Activated CD8-positive, alpha-beta memory T cell treated with anti-CD3 and anti-CD28 coated beads for 24 hours (primary cell): ENCODE measurements at regions not wholly inside any gene's neighbourhood (a gene's known extent, or its start where the extent isn't known, plus 50 kb on each side); places are given as distances from the start of the nearest gene placed in this dataset.
"Not testable (repeated sequence)": the region's sequence is repeated elsewhere in the genome, so short reads cannot be mapped to it uniquely, and the experiment has no call there.

Experiments used
- DNase-seq: peaks from one replicate; pipeline ENCODE4 v3.0.0-alpha.2; 2020

DNA sequence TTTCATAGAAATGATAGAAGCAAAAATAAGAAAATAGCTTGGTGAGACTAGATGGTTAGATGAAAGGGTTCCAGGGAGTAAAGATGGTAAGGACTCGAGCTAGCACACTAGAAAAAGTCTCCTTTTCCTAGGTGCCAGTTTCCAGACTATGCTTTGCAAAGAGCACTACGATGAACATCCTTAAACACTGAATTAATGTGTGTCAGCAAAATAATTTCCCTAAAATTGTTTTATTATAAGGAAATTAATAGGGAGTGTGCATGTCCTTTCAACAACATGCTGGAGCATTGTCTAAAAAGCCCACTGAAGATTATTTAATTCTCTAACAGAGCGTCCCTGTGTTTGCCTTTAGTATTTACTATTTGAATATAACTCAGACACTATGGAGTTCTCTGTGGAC lies 107.4 kb upstream of the NDUFV2 start:
- DNase-seq = no peak

DNA sequence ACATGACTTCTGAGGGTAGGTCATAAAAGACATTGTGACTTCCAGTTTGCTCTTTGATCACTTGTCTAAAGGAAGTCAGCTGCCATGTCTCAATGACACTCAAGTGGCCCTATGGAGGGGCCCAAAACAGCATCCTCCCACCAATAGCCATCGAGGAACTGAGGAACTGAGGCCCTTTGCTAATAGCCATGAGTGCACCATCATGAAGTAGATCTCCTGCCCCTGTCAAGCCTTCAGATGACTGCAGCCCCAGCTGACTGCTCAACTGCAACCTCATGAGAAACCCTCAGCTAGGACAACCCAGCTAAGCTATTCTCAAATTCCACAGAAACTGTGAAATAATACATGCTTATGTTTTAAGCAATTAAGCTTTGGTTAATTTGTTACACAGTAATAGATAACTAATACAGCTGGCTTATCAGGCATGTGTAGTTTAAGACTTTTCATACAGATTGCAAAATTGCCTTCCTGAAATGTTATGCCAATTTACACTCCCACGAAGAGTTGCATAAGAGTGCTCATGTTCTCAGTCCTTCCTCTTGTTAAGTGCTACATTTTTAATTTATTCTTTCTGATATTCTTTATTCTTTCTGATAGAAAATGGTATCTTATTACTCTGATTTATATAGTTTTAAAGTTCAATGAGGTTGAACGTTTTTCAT lies 105.6 kb upstream of the NDUFV2 start:
- DNase-seq = no peak

DNA sequence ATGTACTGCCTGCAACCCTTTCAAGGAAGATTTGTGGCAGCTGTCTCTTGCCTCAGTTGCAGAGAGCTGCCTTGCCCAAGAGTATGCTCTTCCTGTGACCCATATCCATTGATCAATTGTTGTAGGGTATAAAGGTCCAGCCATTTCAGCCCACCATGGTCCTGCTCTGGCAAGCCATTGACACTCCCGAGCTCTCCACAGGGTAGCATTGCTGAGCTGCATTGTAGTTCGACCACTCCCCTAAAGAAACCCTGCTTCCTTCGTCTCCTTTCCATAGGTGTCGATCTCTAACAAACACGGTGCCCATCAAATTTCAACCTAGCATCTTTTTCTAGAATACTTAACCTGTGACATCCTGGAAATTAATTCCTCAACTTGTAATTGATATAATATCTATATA lies 104.9 kb upstream of the NDUFV2 start:
- DNase-seq = no peak

DNA sequence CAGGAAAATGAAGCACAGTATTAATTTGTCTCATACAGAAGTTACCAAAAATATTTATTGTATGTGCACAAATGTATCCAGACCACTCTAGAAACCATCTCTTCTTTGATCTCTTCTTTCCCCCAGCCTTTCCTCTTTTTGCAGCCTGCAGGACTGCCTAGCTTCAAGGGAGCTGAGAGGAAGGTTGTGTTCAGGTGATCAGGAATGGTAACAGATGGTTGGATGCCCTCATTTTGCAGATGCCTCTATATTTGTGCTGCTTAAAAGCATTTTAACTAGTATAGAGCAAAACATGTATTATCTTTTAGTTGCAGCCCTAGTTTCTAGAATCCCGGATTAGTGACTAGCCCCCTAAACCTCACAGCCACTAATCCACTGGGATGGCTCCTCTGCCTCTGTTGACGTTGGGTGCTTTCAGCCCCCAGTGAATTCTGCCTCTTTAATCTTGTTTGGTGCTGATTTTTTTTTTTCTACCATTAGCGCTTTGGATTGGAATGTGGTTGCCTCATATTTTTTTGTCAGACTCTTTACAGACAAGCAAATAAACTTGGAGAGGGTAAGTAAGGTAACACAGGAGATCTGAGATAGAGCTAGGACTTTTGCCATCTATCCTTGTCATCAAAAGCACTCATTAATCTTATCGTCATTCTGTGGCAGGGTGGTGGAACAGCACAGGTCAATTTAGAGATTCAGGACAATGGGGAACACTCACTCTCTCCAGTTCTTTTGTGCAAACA lies 103.8 kb upstream of the NDUFV2 start:
- DNase-seq = no peak

DNA sequence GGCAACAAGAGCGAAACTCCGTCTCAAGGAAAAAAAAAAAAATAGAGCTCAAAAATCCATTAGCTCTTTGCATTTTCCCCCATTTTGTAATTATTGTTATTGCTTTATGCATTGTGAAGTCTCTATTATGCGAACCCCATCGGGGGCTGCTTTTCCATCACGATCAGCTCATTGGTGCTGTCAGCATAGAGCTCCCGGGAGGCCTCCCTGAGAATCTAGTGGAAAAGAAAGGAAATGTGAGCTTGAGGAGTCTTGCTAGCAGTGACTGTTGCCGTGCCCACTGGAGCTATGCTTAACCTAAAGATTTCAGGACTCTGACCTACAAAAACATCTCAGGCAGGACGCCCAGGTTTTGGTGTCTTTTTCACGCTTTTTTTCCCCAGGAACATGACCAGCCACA lies 102.6 kb upstream of the NDUFV2 start:
- DNase-seq = no peak

DNA sequence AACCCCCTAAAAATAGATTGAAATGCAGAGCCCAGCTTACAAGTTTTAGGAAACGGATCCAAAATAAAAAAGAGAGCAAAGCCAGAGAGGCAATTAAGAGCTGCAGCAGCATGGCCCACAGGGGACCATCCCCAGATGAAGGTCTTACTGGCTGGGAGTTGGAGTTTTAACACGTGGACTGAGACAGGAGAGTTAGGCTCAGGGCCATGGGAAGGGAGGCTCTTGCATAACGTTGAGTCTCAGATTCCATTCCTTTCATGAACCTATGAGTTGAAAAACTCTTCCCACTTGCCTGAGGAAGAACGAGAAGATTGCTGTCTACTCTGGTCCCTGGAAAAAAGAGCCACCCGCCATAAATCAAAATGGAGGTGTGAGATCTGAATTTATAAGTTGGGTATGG lies 101.8 kb upstream of the NDUFV2 start:
- DNase-seq = no peak

DNA sequence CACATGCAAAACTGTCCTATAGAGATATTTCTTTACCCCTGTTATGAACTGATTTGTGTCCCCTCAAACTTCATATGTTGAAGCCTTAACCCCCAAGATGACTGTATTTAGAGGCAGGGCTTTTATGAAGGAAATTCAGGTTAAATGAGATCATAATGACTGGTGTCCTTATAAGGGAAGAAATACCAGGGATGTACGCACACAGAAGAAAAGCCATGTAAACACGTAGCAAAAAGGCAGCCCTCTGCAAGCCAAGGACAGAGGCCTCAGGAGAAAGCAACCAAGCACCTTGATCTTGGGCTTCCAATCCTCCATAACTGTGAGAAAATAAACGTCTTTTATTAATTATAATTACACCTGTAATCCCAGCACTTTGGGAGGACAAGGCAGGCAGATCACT lies 101.3 kb upstream of the NDUFV2 start:
- no peak for DNase-seq

DNA sequence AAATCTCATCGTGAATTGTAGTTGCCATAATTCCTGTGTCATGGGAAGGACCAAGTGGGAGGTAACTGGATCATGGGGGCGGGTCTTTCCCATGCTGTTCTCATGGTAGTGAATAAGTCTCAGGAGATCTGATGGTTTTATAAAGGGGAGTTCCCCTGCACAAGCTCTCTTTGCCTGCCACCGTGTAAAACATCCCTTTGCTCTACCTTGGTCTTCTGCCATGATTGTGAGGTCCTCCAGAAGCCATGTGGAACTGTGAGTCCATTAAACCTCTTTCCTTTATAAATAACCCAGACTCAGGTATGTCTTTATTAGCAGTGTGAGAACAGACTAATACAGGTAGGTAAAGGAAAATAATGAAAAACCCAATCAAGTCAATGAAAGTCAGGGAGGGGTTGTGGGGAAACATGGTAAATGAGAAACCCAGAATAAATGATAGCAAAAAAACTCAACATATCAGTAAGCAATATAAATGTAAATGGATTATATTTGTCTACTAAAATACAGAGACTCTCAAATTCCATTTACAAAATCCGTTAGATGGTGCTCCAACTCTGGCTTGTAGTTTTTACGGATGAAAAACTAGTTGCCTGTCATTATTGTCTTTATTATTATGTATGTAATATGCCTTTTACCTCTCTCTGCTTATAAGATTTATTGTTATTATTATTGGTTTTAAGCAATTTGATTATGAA lies 98.9 kb upstream of the NDUFV2 start:
- DNase-seq = no peak

DNA sequence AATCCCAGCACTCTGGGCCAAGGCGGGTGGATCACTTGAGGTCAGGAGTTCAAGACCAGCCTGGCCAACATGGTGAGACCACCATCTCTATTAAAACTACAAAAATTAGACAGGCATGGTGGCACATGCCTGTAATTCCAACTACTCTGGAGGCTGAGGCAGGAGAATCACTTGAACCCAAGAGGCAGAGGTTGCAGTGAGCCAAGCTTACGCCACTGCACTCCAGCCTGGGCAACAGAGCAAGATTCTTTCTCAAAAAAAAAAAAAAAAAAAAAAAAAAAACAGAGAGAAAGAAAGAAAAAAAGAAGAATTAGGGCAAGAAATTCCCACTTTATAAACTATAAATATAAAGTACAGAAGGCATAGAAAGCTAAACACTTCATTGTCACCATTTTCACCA lies 98.2 kb upstream of the NDUFV2 start:
- not testable (repeated sequence) for DNase-seq

DNA sequence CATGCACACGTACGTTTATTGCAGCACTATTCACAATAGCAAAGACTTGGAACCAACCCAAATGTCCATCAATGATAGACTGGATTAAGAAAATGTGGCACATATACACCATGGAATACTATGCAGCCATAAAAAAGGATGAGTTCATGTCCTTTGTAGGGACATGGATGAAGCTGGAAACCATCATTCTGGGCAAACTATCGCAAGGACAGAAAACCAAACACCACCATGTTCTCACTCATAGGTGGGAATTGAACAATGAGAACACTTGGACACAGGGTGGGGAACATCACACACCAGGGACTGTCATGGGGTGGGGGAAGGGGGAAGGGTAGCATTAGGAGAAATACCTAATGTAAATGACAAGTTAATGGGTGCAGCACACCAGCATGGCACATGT lies 94.8 kb upstream of the NDUFV2 start:
- DNase-seq = not testable (repeated sequence)

DNA sequence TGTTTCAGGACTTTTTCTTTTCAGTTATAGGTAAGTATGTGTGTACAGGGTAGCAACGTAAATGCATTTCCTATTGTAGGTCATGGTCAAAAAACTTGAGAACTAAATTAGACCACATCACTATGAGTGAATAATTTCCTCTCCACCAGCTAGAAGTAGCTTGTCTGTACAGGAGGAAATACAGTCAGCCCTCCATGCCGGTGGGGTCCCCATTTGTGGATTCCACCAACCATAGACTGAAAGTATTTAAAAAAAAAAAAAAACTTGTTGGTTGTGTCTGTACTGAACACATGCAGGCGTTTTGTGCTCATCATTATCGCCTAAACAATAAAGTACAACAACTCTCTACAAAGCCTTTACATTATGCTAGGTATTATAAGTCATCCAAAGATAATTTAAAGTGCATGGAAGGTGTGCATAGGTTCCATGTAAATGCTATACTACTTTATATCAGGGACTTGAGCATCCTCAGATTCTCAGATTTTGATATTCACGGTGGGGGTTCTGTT lies 94.2 kb upstream of the NDUFV2 start:
- DNase-seq = no peak

DNA sequence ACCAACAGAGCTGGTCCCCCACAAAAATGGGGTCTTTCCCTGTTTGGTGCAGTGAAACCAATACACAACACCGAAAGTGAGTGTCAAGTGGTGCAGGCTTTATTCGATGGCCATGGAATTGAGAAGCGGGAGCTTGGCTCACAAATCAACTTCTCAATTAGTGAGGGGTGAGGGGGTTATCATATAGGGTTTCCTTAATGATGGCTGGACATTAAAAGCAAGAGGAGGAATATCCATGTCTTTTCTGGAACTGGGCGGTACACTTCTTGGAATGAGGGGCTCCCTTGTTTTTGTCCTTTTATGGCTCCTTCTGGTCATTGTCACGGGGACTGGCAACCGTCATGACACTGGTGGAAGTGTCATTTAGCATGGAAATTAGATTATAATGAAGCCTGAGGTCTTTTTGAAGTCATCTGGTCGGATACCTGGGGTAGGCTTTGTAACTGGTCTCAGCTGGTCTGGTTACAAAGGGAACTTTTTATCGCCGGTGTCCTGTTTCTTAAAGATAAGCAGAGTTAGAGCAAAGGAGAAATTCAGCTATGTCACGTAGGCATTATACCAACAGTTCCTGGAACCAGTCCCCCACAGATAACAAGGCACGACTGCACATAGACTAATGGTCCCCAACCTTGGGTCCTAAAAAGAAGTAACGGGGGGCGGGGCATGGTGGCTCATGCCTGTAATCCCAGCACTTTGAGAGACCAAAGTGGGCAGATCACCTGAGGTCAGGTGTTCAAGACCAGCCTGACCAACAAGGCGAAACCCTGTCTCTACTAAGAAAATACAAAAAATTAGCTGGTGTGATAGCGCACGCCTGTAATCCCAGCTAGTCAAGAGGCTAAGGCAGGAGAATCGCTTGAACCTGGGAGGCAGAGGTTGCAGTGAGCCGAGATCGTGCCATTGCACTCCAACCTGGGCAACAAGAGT lies 93.5 kb upstream of the NDUFV2 start:
- DNase-seq = no peak

DNA sequence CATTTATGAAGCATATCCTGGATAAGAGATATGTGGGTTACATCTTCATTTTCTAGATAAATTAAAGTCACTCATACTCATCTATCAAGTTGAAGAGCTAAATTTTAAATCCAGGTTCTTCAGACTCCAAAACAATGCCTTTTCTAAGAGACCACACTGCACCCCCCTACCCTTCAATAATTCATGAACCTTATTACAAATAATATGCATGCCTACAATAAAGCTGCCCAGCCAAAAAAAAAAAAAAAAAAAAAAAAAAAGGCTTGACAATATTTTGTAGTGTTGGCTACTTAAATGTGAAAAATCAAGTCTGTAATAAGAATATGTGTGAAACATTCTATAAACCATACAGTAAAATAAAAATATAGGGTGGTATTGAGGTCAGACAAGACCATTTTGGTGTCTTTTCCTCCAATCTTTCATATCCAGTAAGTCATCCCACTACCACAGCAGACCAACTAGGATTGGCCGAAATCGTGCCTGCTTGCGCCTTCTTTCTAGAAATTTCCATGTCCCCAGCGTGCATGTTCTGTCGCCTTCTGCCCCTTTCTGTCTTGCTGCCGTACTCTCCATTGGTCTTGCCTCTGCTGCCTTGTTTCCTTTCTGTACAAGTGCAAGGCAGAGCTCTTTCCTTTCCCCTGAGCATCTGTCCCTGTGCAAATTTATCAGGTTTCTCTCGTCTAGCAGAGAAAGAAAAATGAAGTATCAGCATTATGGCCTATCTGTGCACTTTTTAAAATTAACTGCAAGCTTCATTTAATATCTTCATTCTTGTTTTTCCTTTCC lies 92.6 kb upstream of the NDUFV2 start:
- no peak for DNase-seq

DNA sequence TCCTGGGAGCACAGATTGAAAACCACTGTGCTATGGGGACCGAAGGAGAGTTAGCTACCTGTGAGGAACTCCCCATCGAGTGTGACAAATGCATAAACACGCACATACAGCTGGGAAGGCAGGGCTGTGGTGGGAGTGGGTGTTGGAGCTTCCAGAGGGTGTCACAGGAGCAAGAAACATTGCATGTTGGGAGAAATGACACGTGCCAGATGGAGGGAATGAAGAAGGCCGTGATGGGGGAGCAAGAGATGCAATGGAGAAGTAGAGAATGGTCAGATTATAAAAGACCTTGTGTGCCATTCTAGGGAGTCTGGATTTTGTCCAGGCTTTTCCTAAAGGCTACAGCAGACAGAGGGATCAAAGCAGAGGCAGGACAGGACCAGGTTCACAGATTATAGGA lies 91.1 kb upstream of the NDUFV2 start:
- no peak for DNase-seq

DNA sequence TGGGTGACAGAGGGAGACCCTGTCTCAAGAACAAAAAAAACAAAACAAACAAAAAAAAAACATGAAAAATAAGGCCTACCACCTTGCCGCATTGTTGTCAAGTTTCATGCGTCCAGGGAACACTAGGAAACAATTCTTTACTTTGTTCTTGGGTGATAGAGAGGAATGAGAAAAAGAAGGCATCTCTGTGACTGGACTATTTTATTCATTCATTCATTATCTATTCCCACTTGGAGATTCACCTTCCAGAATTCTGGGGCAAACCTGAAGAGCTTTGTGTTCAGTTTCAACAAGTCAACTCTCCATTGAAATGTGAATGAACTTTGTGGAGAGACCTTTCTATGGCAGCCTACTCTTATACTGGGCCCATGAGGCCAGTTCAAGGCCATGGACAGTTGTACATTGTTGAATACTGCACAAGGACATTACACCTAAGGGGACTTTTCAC lies 88.5 kb upstream of the NDUFV2 start:
- DNase-seq = no peak

DNA sequence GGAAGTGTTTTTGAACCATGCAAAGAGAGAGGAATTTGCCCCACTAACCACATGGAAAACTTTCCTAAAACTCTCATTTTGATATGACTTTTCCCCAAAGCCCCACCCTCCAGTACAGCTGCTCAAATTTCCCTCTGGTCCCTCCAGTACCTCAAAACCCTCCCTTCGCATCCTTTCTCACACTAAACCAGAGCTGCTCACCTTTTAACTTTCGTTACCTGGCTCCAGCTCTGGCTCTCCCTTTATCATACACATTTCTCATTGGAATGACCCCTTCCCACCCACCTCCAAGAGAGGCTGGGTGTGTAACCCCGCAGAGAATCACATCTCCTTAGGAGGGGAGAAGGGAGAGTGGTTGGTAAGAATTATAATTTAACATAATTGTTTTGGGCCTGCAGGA lies 86.8 kb upstream of the NDUFV2 start:
- DNase-seq = no peak

DNA sequence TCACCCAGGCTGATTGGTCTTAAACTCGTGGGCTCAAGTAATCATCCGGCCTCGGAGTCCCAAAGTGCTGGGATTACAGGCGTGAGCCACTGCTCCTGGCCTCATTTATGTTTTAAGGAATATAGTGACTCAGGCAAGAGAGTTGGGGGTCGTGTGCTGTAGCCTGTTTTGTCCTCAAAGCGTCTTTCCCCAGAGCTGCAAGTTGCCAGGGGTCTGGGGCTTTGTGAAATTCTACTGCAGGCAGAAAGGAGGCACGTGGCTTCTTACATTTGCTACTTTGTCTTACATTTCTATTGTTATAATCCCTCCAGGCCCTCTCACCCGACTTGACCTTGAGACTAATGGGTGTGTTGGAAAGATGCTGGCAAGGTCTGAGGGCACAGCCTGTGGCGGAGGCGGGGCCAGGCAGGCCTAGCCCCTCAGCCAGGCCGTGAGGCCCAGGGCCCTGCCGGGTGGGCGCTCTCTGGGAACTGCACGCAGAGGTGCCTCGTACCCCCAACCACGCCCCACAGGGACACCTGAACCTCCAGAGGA lies 85.8 kb upstream of the NDUFV2 start:
- no peak for DNase-seq

DNA sequence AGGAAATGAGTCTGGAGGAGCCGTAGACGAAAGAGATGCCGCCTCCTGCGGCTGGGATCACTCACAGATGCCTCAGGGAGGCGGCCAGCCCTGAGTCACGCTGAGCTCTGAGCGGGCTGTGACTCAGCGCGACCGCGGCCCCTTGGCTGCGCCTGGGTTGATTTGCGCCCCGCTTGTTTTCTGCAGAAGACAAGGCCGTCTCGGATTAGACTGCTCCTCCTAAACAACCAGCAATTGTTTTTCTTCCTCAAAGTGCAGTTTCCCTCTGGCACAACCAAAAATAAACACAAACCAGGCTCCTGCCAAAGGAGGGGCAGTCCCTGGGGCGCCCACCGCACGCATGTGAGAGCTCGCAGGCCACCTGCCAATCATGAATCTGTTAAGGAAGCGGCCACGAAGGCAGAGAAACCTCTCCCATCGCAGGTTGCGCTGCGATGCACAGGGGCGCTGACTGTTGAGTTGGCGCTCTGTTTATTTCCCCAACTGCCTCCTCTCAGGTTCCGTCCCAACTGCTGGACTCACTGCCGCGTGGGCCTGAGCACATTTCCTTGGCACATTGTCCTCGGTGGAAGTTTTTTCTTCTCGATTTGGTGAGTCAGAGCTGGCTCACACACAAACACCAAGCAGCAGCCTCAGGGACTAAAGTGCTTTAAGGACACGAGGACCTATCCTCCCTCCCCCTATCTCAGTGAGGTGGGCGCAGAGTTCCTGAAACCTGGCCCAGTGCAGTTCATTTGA lies 85.2 kb upstream of the NDUFV2 start:
- peak; percentile 85 for DNase-seq

DNA sequence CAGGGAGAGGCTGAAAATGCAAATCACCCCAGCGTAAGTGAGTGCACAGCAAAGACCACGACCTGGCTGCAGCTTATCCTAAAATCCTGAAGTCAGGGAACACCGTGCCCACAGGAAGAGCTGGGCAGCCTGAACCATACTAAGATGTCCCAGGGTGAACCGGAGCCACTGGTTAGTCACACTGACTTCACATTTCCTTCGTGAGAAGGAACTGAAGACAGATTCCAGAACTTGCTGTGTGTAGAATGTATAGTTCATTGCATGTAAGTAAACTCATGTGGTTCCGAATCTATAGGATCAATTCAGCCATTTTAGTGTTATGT lies 84.6 kb upstream of the NDUFV2 start:
- no peak for DNase-seq

DNA sequence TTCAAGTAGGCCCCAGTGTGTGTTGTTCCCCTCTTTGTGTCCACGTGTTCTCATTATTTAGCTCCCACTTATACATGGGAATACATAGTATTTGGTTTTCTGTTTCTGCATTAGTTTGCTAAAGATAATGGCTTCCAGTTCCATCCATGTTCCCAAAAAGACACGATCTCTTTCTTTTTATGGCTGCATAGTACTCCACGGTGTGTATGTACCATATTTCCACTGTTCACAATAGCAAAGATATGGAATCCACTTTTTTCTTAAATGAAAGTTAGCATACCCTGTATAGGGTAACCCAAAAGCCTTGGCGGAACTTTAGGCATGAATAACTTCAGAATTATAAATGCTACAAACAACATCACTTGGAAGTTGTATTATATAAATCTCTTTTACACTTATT lies 83.4 kb upstream of the NDUFV2 start:
- no peak for DNase-seq

DNA sequence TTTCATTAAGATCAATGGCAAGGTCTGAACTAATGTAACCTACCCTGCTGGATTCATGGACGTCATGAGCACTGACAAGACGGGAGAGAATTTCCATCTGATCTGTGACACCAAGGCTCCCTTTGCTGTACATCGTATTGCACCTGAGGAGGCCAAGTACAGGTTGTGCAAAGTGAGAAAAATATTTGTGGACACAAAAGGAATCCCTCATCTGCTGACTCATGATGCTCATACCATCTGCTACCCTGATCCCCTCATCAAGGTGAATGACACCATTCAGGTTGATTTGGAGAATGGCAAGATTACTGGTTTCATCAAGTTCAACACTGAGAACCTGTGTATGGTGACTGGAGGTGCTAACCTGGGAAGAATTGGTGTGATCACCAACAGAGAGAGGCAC lies 82.3 kb upstream of the NDUFV2 start:
- DNase-seq = no peak
